Motor neuron (in vitro differentiated cells): ENCODE measurements at regions not wholly inside any gene's neighbourhood (a gene's known extent, or its start where the extent isn't known, plus 50 kb on each side); places are given as distances from the start of the nearest gene placed in this dataset.

ENCODE experiments used
- ATAC-seq, 8 experiments: fragments of 200-7000 bp; cut with Tn5 transposase; replicated peaks in 6 of 8; 2 replicates each; pipeline ENCODE4 v1.8.0; 2021; ENCODE audit warnings: mild to moderate bottlenecking in 8 of 8, moderate library complexity in 8 of 8
- H3K27ac ChIP-seq, 2 donors: fragments of 250-450 bp; sonication (Bioruptor Pico); 2 replicates each; pipeline ENCODE4 v1.9.0; 2021; ENCODE audit warnings: antibody characterized with exemption in 2 of 2, mild to moderate bottlenecking in 2 of 2, moderate library complexity in 1 of 2
- H3K4me1 ChIP-seq, 2 donors: fragments of 250-450 bp; sonication (Bioruptor Pico); replicated peaks in 1 of 2; 2 replicates each; pipeline ENCODE4 v1.6.1; 2021; ENCODE audit warnings: antibody characterized with exemption in 2 of 2, mild to moderate bottlenecking in 2 of 2, moderate library complexity in 1 of 2
- H3K4me3 ChIP-seq, 5 donors: fragments of 250-450 bp; sonication (Bioruptor Pico); 2 replicates each; pipeline ENCODE4 v1.9.0; 2021; ENCODE audit warnings: antibody characterized with exemption in 5 of 5, mild to moderate bottlenecking in 5 of 5, moderate library complexity in 4 of 5
- WGBS, 10 experiments: fragments of 450-650 bp; shearing (Covaris generic); methylation state at CpG; one replicate each; pipeline ENCODE4 v1.0.0; 2022; 5-methylcytosine and 5-hydroxymethylcytosine counted together
- in situ Hi-C, 9 experiments: fragments of 400-800 bp; cut with MboI; loops; one replicate each; pipeline ENCODE4 v1.15.0; 2021; ENCODE audit warnings: low sequenced_read_pairs in 9 of 9, low pct_unique_long_range_greater_than_20kb in 2 of 9; ENCODE audit not compliant: unreplicated experiment in 9 of 9

- H3K4me3 ChIP-seq = no peak overlapping the region
- in situ Hi-C loops = loop anchor here in 1 of 9 experiments (25.0 kb wide), 1 partner anchor 642 kb away; no protein-coding TSS in a partner anchor
- no peak overlapping the region for H3K27ac ChIP-seq
- H3K4me1 ChIP-seq = no peaks in the 10 kb centered on the region
- 50 to 100% (median 100%) methylated on average over 1 to 2 of the region's 2 CpGs; no CpG with 5 or more reads in 1 of the 10 experiments for WGBS, 10 experiments
- ATAC-seq = no peak
These were observed 231.3 kb upstream of the ZC3H15 start for GRCh38 chr2:186254759-186255158.

GRCh38 chr2:186255823-186256222 is 230.2 kb upstream of the ZC3H15 start:
- ATAC-seq = no peak
- 30 to 80% (median 55%) methylated on average over 1 to 3 of the region's 4 CpGs; no CpG with 5 or more reads in 4 of the 10 experiments for WGBS, 10 experiments
- no peak overlapping the region for H3K27ac ChIP-seq
- in situ Hi-C loops = loop anchor here in 1 of 9 experiments (25.0 kb wide), 1 partner anchor 644 kb away; no protein-coding TSS in a partner anchor
- H3K4me1 ChIP-seq = no peaks in the 10 kb centered on the region
- no peak overlapping the region for H3K4me3 ChIP-seq

- in situ Hi-C loops = loop anchor here in 1 of 9 experiments (25.0 kb wide), 1 partner anchor 644 kb away; no protein-coding TSS in a partner anchor
- no peak overlapping the region for H3K27ac ChIP-seq
- no peaks in the 10 kb centered on the region for H3K4me1 ChIP-seq
- 0 to 44% (median 31%) methylated on average over 1 of the region's 1 CpG for WGBS, 10 experiments
- peak in 4 of 8 experiments; percentile 43 to 80 (median 72) for ATAC-seq
- no peak overlapping the region for H3K4me3 ChIP-seq
These were observed 229.5 kb upstream of the ZC3H15 start for GRCh38 chr2:186256540-186256939.

GRCh38 chr2:186263673-186264250 is 222.3 kb upstream of the ZC3H15 start:
- H3K27ac ChIP-seq = no peak overlapping the region
- ATAC-seq = peak in 2 of 8 experiments; percentile 60 to 64
- in situ Hi-C loops = loop anchor here in 1 of 9 experiments (25.0 kb wide), 1 partner anchor 651 kb away; no protein-coding TSS in a partner anchor
- H3K4me3 ChIP-seq = no peak overlapping the region
- H3K4me1 ChIP-seq = no peaks in the 10 kb centered on the region
- 48 to 100% (median 82%) methylated on average over 1 to 3 of the region's 3 CpGs; no CpG with 5 or more reads in 1 of the 10 experiments for WGBS, 10 experiments

- in situ Hi-C loops = loop anchor here in 1 of 9 experiments (25.0 kb wide), 1 partner anchor 657 kb away; no protein-coding TSS in a partner anchor
- Histone ChIP-seq H3K4me3 (no peak overlapping the region), H3K27ac (no peak overlapping the region), H3K4me1 (no peaks in the 10 kb centered on the region)
- no peak for ATAC-seq
- 14 to 100% (median 80%) methylated on average over 1 to 2 of the region's 2 CpGs; no CpG with 5 or more reads in 1 of the 10 experiments for WGBS, 10 experiments
These were observed 216.5 kb upstream of the ZC3H15 start for GRCh38 chr2:186269536-186269935.

GRCh38 chr2:186273953-186274352 is 212.1 kb upstream of the ZC3H15 start:
- in situ Hi-C loops = loop anchor here in 1 of 9 experiments (25.0 kb wide), 1 partner anchor 662 kb away; no protein-coding TSS in a partner anchor
- H3K4me3 ChIP-seq = no peak overlapping the region
- no peak overlapping the region for H3K27ac ChIP-seq
- no peak for ATAC-seq
- no peaks in the 10 kb centered on the region for H3K4me1 ChIP-seq

GRCh38 chr2:186274936-186275575 is 211.0 kb upstream of the ZC3H15 start:
- ATAC-seq = peak in 3 of 8 experiments; percentile 40 to 58 (median 57)
- in situ Hi-C loops = loop anchor here in 1 of 9 experiments (25.0 kb wide), 2 partner anchors 187 to 663 kb away; no protein-coding TSS in a partner anchor
- WGBS, 10 experiments = 16 to 100% (median 76%) methylated on average over 1 to 6 of the region's 6 CpGs
- H3K4me3 ChIP-seq = no peak overlapping the region
- H3K4me1 ChIP-seq = no peaks in the 10 kb centered on the region
- no peak overlapping the region for H3K27ac ChIP-seq

- WGBS, 10 experiments = 53 to 100% (median 89%) methylated on average over 1 to 2 of the region's 2 CpGs
- no peak overlapping the region for H3K27ac ChIP-seq
- no peak overlapping the region for H3K4me3 ChIP-seq
- no peak for ATAC-seq
- in situ Hi-C loops = loop anchor here in 1 of 9 experiments (25.0 kb wide), 1 partner anchor 185 kb away; no protein-coding TSS in a partner anchor
- H3K4me1 ChIP-seq = no peaks in the 10 kb centered on the region
These were observed 209.2 kb upstream of the ZC3H15 start for GRCh38 chr2:186276909-186277308.

- no peak for ATAC-seq
- in situ Hi-C loops = loop anchor here in 1 of 9 experiments (25.0 kb wide), 1 partner anchor 181 kb away; no protein-coding TSS in a partner anchor
- 45 to 93% (median 83%) methylated on average over 2 of the region's 2 CpGs for WGBS, 10 experiments
These were observed 204.3 kb upstream of the ZC3H15 start for GRCh38 chr2:186281726-186282125.

GRCh38 chr2:186294248-186294888 is 191.7 kb upstream of the ZC3H15 start:
- Histone ChIP-seq H3K27ac (no peak overlapping the region), H3K4me1 (peaks cover 0 to 7% of the 10 kb centered on the region in 2 donors), H3K4me3 (no peak overlapping the region)
- in situ Hi-C loops = loop anchor here in 1 of 9 experiments (25.0 kb wide), 1 partner anchor 168 kb away; no protein-coding TSS in a partner anchor
- peak in 2 of 8 experiments; percentile 29 to 51 for ATAC-seq
- 22 to 100% (median 90%) methylated on average over 1 to 3 of the region's 3 CpGs; no CpG with 5 or more reads in 1 of the 10 experiments for WGBS, 10 experiments

More at GRCh38 chr2:186281726-186282125, 204.3 kb upstream of the ZC3H15 start:
- H3K27ac ChIP-seq = no peak overlapping the region
- no peak overlapping the region for H3K4me3 ChIP-seq
- H3K4me1 ChIP-seq = no peaks in the 10 kb centered on the region

- Histone ChIP-seq H3K4me3 (no peak overlapping the region), H3K4me1 (peaks cover 0 to 17% of the 10 kb centered on the region in 2 donors), H3K27ac (no peak overlapping the region)
- in situ Hi-C loops = loop anchor here in 1 of 9 experiments (25.0 kb wide), 1 partner anchor 163 kb away; no protein-coding TSS in a partner anchor
- ATAC-seq = no peak
- 0 to 92% (median 51%) methylated on average over 1 of the region's 1 CpG; no CpG with 5 or more reads in 2 of the 10 experiments for WGBS, 10 experiments
These were observed 186.4 kb upstream of the ZC3H15 start for GRCh38 chr2:186299610-186300009.

- no peak overlapping the region for H3K4me3 ChIP-seq
- H3K4me1 ChIP-seq = peaks cover 0 to 10% of the 10 kb centered on the region in 2 donors
- 39 to 81% (median 61%) methylated on average over 4 to 7 of the region's 7 CpGs; no CpG with 5 or more reads in 2 of the 10 experiments for WGBS, 10 experiments
- no peak overlapping the region for H3K27ac ChIP-seq
- peak in 4 of 8 experiments; percentile 37 to 81 (median 54) for ATAC-seq
- in situ Hi-C loops = no loop called here
These were observed 183.8 kb upstream of the ZC3H15 start for GRCh38 chr2:186302263-186302662.
